ENCODE measurements at regions not wholly inside any gene's neighbourhood (a gene's known extent, or its start where the extent isn't known, plus 50 kb on each side); places are given as distances from the start of the nearest gene placed in this dataset.

GRCh38 chr5:17090839-17091238 is 126.6 kb upstream of the BASP1 start:
- H3K9ac ChIP-seq = no peak overlapping the region
- CTCF ChIA-PET = interaction anchor here (3.0 kb wide), 1 partner anchor 42 kb away, joined by 8 read pairs; no protein-coding TSS in a partner anchor
- H3K4me1 ChIP-seq (ENCODE audit: control insufficient read depth in 1 of 2, insufficient read depth in 2 of 2, low read depth in 1 of 2, low read length in 1 of 2) = no peaks in the 10 kb centered on the region
- DNase-seq = no peak
- WGBS (ENCODE audit: low lambda C conversion rate) = 90% methylated on average over 5 of the region's 5 CpGs
- TF ChIP-seq TEAD4 (IDR thresholded peaks at IDR 0.05; ENCODE audit: borderline replicate concordance, insufficient read depth) = no peak
- no peak for TF ChIP-seq EZH2phosphoT487 (IDR thresholded peaks at IDR 0.05; ENCODE audit: borderline replicate concordance, low read depth)
- TF ChIP-seq FOXM1 (IDR thresholded peaks at IDR 0.05; ENCODE audit: low read depth) = no peak
- no peak for TF ChIP-seq TAF1 (IDR thresholded peaks at IDR 0.05; ENCODE audit: borderline replicate concordance, low read depth, low read length)
- TF ChIP-seq MAX (IDR thresholded peaks at IDR 0.05; ENCODE audit: low read depth) = no peak
- TF ChIP-seq RFX5 (IDR thresholded peaks at IDR 0.05; ENCODE audit: low read length) = no peak
- TF ChIP-seq USF2 (IDR thresholded peaks at IDR 0.05; ENCODE audit: borderline replicate concordance, low read depth, low read length) = no peak
- TF ChIP-seq FOSL2 (IDR thresholded peaks at IDR 0.05; ENCODE audit: borderline replicate concordance, low read depth) = no peak
- no peak for TF ChIP-seq FOXJ3 (CRISPR knock-in tag; IDR thresholded peaks at IDR 0.05)
- TF ChIP-seq PBX3 (IDR thresholded peaks at IDR 0.05) = no peak
- no peak for TF ChIP-seq MXI1 (IDR thresholded peaks at IDR 0.05; ENCODE audit: low read depth, low read length)
- no peak for TF ChIP-seq GABPA (IDR thresholded peaks at IDR 0.05; ENCODE audit: low read depth)
- TF ChIP-seq IRF3 (IDR thresholded peaks at IDR 0.05; ENCODE audit: low read depth, low read length) = no peak
- no peak for TF ChIP-seq RAD21 (IDR thresholded peaks at IDR 0.05; ENCODE audit: low read length)
- no peak for TF ChIP-seq YY1 (IDR thresholded peaks at IDR 0.05; ENCODE audit: low read depth)
- H2AFZ ChIP-seq (ENCODE audit: low read depth) = no peak overlapping the region
- H3F3A ChIP-seq (replicated peaks; ENCODE audit: insufficient read depth) = no peaks in the 10 kb centered on the region
- no peaks in the 10 kb centered on the region for H3K79me2 ChIP-seq (ENCODE audit: insufficient read depth)
- no peak overlapping the region for H3K4me3 ChIP-seq (ENCODE audit: low read depth in 2 of 2, low read length in 1 of 2)
- no peaks in the 10 kb centered on the region for H3K9me3 ChIP-seq
- no peaks in the 10 kb centered on the region for H4K20me1 ChIP-seq (ENCODE audit: insufficient read depth)
- no peak overlapping the region for H3K4me2 ChIP-seq
- no peaks in the 10 kb centered on the region for H3K36me3 ChIP-seq (replicated peaks in 1 of 2; ENCODE audit: control insufficient read depth in 1 of 2, insufficient read depth in 2 of 2, low read length in 1 of 2)
- H3K27me3 ChIP-seq (ENCODE audit: insufficient read depth) = no peaks in the 10 kb centered on the region
- POLR2A ChIA-PET = no interaction called here
- H3K9me2 ChIP-seq = no peaks in the 10 kb centered on the region
- H3K27ac ChIP-seq (ENCODE audit: low read depth in 2 of 2, low read length in 1 of 2) = no peak overlapping the region

GRCh38 chr5:17094830-17095229 is 122.6 kb upstream of the BASP1 start:
- CTCF ChIA-PET = interaction anchor here (0.8 kb wide), 1 partner anchor 38 kb away, joined by 3 read pairs; no protein-coding TSS in a partner anchor
- 94% methylated on average over 7 of the region's 7 CpGs for WGBS (ENCODE audit: low lambda C conversion rate)
- TF ChIP-seq SIN3A (IDR thresholded peaks at IDR 0.05; ENCODE audit: borderline replicate concordance, low read depth, low read length) (no peak), REST (IDR thresholded peaks at IDR 0.05; ENCODE audit: low read depth, low read length) (no peak), FOXM1 (IDR thresholded peaks at IDR 0.05; ENCODE audit: low read depth) (no peak), POLR2AphosphoS5 (IDR thresholded peaks at IDR 0.05; ENCODE audit: low read depth, low read length) (no peak), CHD2 (IDR thresholded peaks at IDR 0.05; ENCODE audit: low read length, partially characterized antibody) (no peak), ELF1 (IDR thresholded peaks at IDR 0.05) (no peak), IRF3 (IDR thresholded peaks at IDR 0.05; ENCODE audit: low read depth, low read length) (no peak), MXI1 (IDR thresholded peaks at IDR 0.05; ENCODE audit: low read depth, low read length) (no peak), GATA2 (CRISPR knock-in tag; IDR thresholded peaks at IDR 0.05) (no peak), YY1 (IDR thresholded peaks at IDR 0.05; ENCODE audit: low read depth) (no peak)

More at GRCh38 chr5:17094830-17095229, 122.6 kb upstream of the BASP1 start:
- Histone ChIP-seq H2AFZ (ENCODE audit: low read depth) (no peak overlapping the region), H3K9ac (no peak overlapping the region), H3K9me2 (no peaks in the 10 kb centered on the region), H3K9me3 (no peaks in the 10 kb centered on the region), H3K79me2 (ENCODE audit: insufficient read depth) (no peaks in the 10 kb centered on the region), H3K4me3 (ENCODE audit: low read depth in 2 of 2, low read length in 1 of 2) (no peak overlapping the region), H3K36me3 (replicated peaks in 1 of 2; ENCODE audit: control insufficient read depth in 1 of 2, insufficient read depth in 2 of 2, low read length in 1 of 2) (no peaks in the 10 kb centered on the region), H3F3A (replicated peaks; ENCODE audit: insufficient read depth) (no peaks in the 10 kb centered on the region), H3K27ac (ENCODE audit: low read depth in 2 of 2, low read length in 1 of 2) (no peak overlapping the region), H3K27me3 (ENCODE audit: insufficient read depth) (no peaks in the 10 kb centered on the region), H3K4me2 (no peak overlapping the region), H3K4me1 (ENCODE audit: control insufficient read depth in 1 of 2, insufficient read depth in 2 of 2, low read depth in 1 of 2, low read length in 1 of 2) (no peaks in the 10 kb centered on the region), H4K20me1 (ENCODE audit: insufficient read depth) (no peaks in the 10 kb centered on the region)
- DNase-seq = no peak
- POLR2A ChIA-PET = no interaction called here

All from SK-N-SH (cell line).